GM19035 (cell line): ENCODE measurements at regions not wholly inside any gene's neighbourhood (a gene's known extent, or its start where the extent isn't known, plus 50 kb on each side); places are given as distances from the start of the nearest gene placed in this dataset.

Source experiments
- ATAC-seq: cut with Tn5 transposase; IDR thresholded peaks from one replicate; pipeline ENCODE4 v1.9.1; 2021; ENCODE audit not compliant: unreplicated experiment

DNA sequence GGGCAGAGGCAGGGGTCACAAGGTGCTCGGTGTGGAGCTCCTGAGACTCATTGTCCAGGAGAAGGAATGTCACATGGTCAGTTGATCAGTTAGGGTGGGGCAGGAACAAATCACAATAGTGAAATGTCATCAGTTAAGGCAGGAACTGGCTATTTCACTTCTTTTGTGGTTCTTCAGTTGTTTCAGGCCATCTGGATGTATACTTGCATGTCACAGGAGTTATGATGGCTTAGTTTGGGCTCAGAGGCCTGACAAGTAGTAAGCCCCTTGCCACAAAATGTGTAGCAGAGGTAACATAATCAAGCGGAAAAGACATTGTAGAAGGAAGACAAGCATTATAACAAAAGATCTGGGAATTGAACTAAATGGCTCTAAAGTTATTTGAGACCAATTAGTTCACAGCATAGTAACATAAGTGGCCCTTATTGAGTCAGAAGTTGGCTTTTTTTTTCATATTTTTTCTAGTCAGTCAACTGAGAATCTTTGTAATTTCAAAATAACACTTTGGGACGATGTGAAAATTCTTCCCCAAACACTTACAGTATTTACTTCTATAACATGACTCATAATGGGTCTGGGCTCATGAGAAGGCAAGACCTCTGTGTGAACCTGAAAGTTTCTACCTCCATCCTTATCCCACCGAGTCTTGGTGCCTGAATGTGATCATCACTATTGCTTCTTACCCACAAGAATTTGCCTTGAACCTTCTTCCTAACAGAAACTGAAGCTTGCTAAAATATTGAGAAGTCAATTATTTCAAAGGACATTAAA, 137.0 kb upstream of the DPT start:
- ATAC-seq = no peak

DNA sequence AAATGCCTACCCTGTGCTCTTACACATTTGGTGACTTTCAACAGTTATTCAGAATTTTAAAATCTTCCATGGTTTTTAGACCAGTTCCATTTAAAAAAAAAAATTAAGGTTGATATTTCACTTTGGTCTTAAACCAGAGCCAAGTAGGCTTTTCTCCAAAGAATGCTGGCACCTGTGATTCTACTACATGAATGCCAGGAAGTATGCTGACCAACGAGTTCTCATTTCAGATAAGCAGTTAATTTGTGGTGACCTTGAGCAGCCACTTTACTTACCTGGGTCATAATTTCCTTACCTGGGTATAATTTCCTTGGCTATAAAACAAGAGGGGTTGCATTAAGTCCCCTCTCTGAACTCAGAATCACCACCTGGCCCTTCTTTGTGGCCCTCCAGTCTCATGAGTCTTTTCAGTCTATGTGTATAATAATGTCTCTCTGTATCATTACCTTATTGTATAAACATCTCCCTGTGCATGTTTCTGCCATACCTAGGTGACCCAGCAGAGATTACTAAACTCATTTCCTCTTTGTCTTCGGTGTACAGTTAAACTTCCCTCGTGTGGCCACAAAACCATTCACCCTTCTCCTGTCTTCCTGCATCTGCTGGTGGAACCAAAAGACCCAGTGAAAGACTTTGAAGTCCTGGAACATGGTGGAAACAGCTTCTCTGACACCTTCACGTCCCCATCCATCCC, 139.1 kb upstream of the DPT start:
- ATAC-seq = no peak

DNA sequence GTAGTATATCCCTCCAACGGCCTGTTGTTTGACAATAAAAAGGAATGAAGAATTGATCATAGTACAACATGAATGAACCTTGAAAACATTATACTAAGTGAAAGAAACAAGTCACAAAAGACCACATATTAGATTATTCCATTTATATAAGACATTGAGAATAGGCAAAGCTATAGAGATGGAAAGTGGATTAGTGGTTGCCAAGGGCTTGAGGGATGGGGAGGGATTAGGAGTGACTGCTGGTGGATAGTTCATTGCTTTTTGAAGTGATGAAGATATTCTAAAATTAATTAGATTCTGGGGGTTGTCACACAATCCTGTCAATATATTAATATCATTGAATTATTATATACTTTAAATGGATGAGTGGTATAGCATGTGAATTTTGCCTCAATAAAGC, 142.5 kb upstream of the DPT start:
- no peak for ATAC-seq

DNA sequence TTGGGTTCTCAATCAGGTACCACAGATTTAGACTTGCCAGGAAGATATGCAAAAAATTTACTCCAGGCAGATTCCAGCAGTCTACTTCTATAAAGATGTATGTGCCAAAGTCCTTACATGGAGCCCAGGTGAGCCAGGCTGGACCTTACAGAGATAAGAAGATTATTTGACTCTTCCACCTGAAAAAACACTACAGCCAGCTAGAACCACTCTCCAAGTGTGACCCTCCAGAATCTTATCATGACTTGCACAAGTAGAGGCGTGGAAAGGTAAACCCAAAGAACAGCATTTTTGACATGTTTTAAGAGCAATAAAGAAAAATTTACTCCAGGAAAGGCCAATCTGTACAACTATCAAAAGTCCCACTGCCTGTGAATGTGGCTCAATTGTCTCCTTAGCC, 146.8 kb upstream of the DPT start:
- no peak for ATAC-seq

DNA sequence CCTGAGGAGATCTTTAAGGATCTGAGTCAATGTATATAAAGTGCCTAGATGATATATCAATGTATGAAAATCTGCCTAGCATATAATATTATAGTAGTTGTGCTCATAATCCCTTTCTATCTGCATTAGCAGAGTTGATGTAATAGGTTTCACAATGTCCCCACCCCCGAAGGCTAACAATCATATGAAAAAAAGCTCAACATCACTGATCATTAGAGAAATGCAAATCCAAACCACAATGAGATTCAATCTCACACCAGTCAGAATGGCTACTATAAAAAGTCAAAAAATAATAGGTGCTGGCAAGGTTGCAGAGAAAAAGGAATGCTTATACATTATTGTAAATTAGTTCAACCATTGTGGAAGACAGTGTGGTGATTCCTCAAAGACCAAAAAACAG, 147.8 kb upstream of the DPT start:
- ATAC-seq = no peak

DNA sequence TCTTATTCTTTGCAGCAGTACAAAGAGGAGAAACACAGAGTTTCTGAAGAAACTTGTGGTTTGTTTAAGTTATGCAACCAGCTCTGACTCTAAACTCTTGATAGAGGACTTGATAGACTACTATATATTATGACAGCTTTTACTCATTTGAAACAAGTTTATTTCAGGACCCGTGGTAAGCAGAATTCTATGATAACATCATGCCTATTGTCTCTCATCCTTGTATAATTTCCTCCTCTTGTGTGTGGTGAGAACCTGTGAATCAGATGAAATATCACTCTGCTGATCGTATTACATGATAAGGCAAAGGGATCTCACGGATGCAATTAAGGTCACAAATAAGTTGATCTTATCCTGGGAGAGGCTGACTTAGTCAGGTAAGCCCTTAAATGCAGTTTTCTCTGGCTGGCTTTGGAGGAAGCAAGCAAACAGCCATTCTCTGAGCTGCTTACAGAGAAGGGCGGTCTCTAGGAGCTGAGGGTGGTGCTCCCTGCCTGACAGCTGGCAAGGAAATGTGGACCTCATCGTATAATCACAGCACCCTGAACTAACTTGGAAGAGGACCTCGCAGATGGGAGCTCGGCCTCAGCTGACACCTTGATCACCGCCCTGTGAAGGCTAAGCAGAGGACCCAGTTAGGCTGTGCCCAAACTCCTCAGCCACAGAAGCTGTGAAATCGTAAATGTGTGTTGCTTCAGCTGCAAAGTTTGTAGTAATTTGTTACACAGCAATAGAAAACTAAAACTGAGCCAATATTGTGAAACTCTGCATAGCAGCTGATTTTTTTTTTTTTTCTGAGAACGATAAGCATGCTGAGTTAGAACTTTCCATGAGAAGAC, 151.1 kb upstream of the DPT start:
- no peak for ATAC-seq

DNA sequence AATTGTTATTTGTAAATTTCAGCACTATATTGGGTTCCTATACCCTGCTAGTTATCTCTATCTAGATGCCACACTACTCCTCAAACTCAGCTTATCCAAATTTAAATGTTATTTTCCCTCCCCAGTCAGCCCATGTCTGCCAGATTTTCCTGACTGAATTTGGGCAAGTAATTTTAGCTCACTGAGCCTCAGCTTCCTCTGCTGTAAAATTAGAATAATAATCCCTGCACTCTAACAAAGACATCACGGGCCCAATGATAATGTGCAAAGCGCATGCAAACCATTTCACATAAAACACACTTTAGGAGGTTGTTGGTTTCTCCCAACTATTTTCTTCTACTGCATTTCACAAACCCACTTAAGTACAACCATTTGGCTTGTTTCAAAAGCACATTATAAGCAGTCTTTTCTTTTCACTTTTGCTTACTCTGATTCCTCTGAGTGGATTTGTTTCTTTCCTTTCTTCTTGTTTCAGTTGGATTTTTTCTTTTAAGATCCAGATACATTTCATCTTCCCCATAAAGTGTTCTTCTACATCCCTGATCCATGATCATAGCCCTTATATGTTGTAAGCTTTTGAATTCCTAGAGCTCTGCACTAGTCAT, 152.8 kb upstream of the DPT start:
- ATAC-seq = no peak

DNA sequence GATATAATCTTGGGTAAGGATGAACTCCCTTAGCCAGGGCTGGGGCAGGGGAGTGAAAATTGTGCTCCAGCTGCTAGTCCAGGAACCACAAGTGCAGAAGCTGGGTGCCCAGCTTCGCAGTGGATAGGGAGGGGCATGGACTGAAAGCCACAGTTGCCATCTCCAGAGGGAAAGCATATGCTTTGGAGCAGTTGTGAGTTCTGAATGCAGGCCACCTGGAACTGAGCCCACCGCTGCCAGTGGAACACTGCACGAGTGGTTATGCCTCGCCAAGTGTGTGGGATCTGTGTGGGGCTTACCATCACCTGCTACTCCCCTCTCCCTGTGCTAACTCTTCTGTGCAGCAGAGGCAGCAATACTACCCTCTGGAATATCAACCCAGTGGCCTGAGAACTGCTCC, 158.4 kb upstream of the DPT start:
- no peak for ATAC-seq

DNA sequence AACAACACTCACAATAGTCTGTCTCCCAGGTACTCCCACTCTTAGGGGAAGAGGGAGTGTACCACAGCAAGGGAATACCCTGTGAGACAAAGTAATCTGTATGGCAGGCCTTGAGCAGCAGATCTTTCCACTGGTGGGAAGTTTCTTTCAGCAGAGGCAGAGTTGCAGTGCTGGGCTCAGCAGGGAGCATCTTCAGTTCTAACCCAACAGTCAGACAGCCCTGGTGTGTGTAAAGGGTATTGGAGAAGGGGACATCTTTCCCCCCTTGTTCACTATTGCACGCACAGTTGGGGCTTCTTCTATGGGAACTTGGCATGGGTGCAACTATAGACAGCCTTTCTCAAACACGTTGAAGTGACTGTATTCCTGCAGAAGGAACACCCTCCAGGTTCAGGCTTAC, 159.4 kb upstream of the DPT start:
- ATAC-seq = no peak

DNA sequence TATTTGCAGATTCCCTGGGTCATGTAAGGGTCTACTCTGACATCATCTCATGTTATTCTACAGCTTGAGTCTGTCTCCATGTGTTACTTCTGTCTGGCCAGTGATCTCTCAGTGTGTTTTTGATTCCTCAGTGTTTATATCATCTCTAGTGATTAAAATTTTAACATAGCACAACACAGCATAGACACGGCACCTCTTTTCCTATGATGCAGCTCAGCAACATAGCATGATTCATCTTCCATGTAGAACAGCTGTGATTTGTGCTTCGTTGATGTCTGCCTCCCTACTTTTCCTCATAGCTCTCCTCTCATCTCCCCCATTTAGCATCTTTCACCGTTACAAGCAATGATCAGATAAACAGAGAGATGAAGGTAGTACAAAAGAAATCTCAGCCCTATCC, 163.9 kb upstream of the DPT start:
- no peak for ATAC-seq

DNA sequence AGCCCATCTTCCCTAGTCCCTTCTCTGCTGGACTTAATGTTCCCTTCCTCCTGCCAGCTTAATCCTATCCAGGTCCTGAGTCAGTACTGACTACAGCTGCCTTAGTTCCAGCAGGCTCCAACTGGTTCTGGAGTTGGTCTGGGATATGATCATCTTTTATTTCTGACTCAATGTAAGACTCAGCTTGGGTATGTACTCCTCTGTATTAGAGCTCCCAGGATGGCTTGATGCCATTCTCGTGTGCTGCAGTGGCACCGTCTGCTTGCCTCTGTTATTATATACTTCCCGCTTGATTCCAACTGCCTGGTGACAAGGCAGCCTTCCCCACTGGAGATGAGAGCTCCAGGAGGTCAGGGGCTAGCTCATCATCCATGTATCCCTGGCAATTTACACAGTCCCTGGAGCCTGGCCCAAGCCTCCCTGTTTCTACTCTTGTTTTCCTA, 164.4 kb upstream of the DPT start:
- no peak for ATAC-seq

DNA sequence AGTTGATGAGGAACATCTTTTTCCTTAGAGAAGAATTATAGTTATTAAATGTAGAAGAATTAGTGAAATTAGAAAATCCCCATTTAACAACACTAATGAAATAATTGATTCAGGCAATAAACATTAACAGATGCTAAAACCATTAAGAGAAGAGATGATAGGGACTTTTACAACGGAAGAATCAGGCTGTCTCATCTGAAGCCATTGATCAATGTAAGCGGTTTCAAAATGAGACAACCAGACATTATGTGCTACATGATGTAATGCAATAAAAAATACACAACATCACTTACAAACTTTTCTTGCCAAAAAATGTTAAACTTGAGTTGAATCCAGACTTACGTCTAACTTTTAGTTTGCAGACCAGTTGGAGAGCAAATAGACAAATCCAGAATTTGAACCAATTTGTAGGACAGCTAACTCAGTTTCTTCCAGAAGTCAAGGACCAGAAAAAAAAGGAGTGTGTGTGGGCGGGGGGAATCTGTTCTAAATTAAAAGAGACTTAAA, 165.4 kb upstream of the DPT start:
- no peak for ATAC-seq

DNA sequence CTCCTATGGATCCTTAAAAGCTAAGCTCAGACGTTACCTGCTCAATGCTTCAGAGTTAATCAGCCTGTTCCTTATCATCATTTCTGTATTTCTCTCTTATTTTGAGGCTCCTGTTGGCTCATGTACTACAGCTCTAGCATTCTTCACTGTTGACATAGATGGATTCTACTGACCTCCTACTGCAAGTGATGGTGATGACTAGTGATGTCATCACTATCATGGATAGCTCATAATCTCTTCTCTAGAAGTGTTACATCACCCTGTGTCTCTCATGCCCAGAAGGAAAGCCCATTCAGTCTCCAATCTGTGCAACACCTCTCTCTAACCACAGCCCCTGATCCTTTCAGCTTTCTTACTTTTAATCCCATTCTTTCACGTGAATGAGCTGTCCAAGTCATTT, 168.2 kb upstream of the DPT start:
- ATAC-seq = no peak

DNA sequence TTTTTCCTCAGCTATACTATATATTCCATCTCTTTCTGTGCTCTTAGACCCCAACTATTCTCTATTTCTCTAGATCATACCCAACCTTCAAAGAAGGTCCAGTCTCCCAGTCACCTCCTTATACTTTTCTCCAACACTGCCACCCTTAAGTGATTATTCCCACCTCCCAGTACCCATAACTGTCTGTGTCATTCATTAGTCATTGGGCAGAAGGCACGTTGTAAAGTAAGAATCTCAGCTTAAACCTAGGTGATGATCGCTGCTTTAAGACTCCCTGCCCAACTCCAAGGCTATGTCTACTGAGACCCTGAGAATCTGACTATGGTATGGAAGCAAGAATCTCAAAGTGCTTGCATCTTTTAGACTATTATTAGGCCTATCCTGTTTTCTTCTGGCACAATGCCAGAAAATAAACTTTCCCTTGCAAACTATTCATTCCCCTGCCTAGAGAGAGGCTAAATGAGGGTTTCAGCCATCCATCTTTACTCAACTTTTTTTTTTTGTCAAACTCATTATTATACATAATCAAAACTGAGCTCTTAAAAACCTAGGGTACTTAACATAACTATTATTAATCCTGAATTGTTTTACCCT, 174.3 kb upstream of the DPT start:
- ATAC-seq = no peak

DNA sequence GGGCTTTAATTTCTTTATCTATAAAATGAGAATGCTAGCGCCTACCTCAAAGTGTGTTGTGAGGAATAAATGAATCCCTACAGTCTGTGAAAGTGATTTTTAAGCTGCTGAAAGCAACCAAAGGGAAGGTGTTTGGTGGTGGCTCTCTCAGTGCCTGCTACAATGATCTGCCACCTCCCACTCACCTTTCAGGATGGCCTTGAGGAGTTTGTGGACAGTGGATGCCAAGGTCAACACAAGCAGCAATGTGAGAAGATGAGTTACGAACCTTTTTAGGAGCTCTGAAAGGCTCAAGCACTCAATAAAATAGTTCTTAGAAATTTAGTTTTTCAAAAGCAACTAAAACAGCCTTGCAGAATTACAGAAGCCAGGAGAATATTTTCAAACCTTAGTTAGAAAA, 176.6 kb upstream of the DPT start:
- no peak for ATAC-seq

DNA sequence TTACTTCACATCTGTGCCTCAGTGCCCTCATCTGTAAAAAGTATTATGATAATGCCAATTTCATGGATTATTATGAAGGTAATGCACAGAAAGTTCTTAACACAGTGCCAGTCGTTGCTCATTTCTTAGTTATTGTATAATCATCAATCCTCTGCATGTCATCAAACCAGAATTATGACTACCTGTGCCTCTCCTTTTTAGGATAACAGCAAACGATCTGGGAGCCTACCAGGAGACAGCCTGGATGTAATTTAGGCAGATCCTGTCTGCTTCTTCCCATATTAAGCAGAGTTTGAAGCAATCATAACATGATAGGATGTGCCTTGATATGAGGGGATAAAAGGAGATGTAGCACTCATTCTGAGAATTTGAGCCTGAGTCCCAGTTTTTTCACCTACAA, 177.4 kb upstream of the DPT start:
- no peak for ATAC-seq

DNA sequence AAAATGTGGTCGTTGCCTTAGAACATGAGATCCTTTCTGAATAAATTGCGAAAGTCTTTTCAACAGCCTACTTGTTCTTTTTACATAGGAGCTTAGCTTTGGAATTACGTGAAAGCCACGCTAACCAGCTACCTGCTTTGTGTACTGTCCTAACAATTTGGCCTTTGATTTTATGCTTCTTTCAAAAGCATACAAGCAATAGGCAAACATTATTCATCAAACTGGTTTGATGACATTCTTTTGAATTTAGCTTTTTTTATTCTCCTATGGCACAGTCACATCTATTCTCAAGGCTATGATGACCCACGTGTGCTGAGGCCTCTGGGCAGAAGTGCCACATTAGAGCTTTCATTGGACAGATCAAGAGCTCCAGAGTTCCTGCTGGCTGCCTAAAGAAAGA, 178.0 kb upstream of the DPT start:
- no peak for ATAC-seq

DNA sequence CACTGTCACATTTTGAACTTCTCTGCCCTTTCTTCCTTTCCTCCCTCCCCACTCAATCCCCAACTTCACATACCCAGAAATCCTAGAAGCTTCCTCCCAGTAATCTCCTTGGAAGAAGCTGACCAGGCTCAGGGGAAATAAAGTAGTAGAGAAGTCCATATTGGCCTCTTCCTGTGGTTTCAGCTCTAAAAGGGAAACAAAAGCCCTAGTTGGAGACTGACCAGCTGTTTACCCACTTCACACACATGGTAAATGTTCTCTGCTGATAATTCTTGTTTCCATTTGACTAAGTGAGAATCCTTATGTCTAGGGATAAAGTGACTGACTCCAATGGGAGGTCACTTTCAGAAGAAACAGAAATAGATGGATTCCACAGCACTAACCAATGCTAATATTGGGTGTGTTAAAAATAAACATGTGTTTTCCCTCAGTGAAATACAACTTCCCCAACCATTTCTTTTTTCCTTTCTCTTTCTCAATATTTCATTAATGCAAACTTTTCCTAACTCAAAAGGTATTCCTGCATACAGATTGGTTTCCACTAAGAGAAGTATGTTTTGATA, 178.9 kb upstream of the DPT start:
- ATAC-seq = no peak

DNA sequence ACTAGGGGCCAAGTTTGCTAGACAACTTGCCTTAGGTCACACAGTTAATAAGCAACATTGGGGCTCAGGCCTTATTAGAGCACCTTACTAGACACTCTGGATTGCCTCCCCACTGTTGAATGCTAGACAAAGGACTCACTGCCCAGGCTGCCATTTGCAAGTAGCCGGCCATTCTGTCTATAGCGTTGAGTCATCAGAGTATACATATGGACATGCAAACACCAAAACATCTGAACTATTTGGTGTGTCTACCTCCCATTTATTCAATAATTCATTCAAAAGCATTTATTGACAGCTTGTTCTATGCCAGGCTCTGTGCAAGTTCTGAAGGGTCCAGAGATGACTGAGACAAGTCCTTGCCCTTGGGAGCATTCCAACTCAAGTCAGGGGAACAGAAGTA, 181.4 kb upstream of the DPT start:
- ATAC-seq = no peak

DNA sequence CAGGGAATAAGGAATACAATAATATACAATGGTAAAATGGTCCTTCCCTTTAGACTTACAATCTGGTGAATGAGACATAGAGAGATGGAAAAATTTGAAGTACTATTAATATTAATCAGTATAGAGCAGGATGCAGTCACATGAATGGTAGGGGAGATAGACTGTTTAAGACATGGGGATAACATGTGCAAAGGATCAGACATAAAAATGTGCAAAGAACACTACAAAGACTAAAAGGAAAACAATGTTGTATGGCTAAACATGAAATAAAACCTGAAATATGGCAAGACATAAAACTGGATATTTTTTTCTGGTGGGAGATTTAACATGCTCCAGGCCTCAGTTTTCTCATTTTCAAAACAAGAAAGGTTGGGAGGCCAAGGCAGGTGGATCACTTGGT, 182.4 kb upstream of the DPT start:
- ATAC-seq = no peak
